ENCODE measurements at regions not wholly inside any gene's neighbourhood (a gene's known extent, or its start where the extent isn't known, plus 50 kb on each side); places are given as distances from the start of the nearest gene placed in this dataset.

GRCh38 chr7:98536803-98537202 lies 80.3 kb upstream of the NPTX2 start:
- Histone ChIP-seq H3K4me2 (ENCODE audit: low read length) (no peak overlapping the region), H3K36me3 (ENCODE audit: low read depth, low read length) (no peaks in the 10 kb centered on the region), H3K27ac (ENCODE audit: low read length) (no peak overlapping the region), H3K79me2 (ENCODE audit: low read length) (no peaks in the 10 kb centered on the region), H3K4me1 (ENCODE audit: insufficient read depth, low read length) (no peaks in the 10 kb centered on the region), H3K27me3 (ENCODE audit: low read length) (0 out of 2 replicates have a peak, but pooled peaks cover 4% of the 10 kb centered on the region), H3K9ac (ENCODE audit: low read length) (no peak overlapping the region), H3F3A (ENCODE audit: low read length, unreplicated experiment) (no peaks in the 10 kb centered on the region), H3K9me2 (replicated peaks; ENCODE audit: low read length) (no peaks in the 10 kb centered on the region), H3K9me3 (ENCODE audit: low read length) (no peaks in the 10 kb centered on the region), H3K4me3 (ENCODE audit: low read length) (no peak overlapping the region), H2AFZ (ENCODE audit: low read length) (no peak overlapping the region), H4K20me1 (ENCODE audit: low read length) (no peaks in the 10 kb centered on the region)
- no peak for TF ChIP-seq EZH2phosphoT487 (IDR thresholded peaks at IDR 0.05; ENCODE audit: borderline replicate concordance, low read length)
- TF ChIP-seq CTCF (conservative IDR thresholded peaks at IDR 0.05; ENCODE audit: low read depth, low read length): no peak
- no peak for TF ChIP-seq EZH2 (IDR thresholded peaks at IDR 0.05; ENCODE audit: low read length, unreplicated experiment)
- ATAC-seq (no peak), DNase-seq (no peak)
- CTCF ChIA-PET: no interaction called here
- intact Hi-C loops (cut with micrococcal nuclease): no loop called here
- POLR2A ChIA-PET (ENCODE audit: unreplicated experiment): no interaction called here
- BruUV-seq (replicated peaks): no TSS peak

- H3K9ac ChIP-seq (ENCODE audit: low read length): no peak overlapping the region
- no peak overlapping the region for H3K4me2 ChIP-seq (ENCODE audit: low read length)
- POLR2A ChIA-PET (ENCODE audit: unreplicated experiment): no interaction called here
- H3K9me3 ChIP-seq (ENCODE audit: low read length): no peaks in the 10 kb centered on the region
- H3K27me3 ChIP-seq (ENCODE audit: low read length): 0 out of 2 replicates have a peak, but pooled peaks cover 4% of the 10 kb centered on the region
- H3K36me3 ChIP-seq (ENCODE audit: low read depth, low read length): no peaks in the 10 kb centered on the region
- TF ChIP-seq EZH2phosphoT487 (IDR thresholded peaks at IDR 0.05; ENCODE audit: borderline replicate concordance, low read length): no peak
- no peak for TF ChIP-seq CTCF (conservative IDR thresholded peaks at IDR 0.05; ENCODE audit: low read depth, low read length)
- no peak for TF ChIP-seq EZH2 (IDR thresholded peaks at IDR 0.05; ENCODE audit: low read length, unreplicated experiment)
- H3F3A ChIP-seq (ENCODE audit: low read length, unreplicated experiment): no peaks in the 10 kb centered on the region
- no peaks in the 10 kb centered on the region for H4K20me1 ChIP-seq (ENCODE audit: low read length)
- H3K27ac ChIP-seq (ENCODE audit: low read length): no peak overlapping the region
- H3K4me3 ChIP-seq (ENCODE audit: low read length): no peak overlapping the region
- H3K79me2 ChIP-seq (ENCODE audit: low read length): no peaks in the 10 kb centered on the region
- no peak overlapping the region for H2AFZ ChIP-seq (ENCODE audit: low read length)
- intact Hi-C loops (cut with micrococcal nuclease): no loop called here
- no TSS peak for BruUV-seq (replicated peaks)
- no peak for DNase-seq
- no peaks in the 10 kb centered on the region for H3K4me1 ChIP-seq (ENCODE audit: insufficient read depth, low read length)
- H3K9me2 ChIP-seq (replicated peaks; ENCODE audit: low read length): no peaks in the 10 kb centered on the region
- no peak for ATAC-seq
- CTCF ChIA-PET: no interaction called here
These were observed 82.6 kb upstream of the NPTX2 start for GRCh38 chr7:98534493-98534892.

- intact Hi-C loops (cut with micrococcal nuclease): no loop called here
- H3K9ac ChIP-seq (ENCODE audit: low read length): no peak overlapping the region
- H3K27ac ChIP-seq (ENCODE audit: low read length): no peak overlapping the region
- no peaks in the 10 kb centered on the region for H4K20me1 ChIP-seq (ENCODE audit: low read length)
- DNase-seq: no peak
- no peak overlapping the region for H3K4me3 ChIP-seq (ENCODE audit: low read length)
- CTCF ChIA-PET: no interaction called here
- BruUV-seq (replicated peaks): no TSS peak
- no peaks in the 10 kb centered on the region for H3K36me3 ChIP-seq (ENCODE audit: low read depth, low read length)
- no peaks in the 10 kb centered on the region for H3K9me3 ChIP-seq (ENCODE audit: low read length)
- no peaks in the 10 kb centered on the region for H3K9me2 ChIP-seq (replicated peaks; ENCODE audit: low read length)
- no peak for ATAC-seq
- no peaks in the 10 kb centered on the region for H3F3A ChIP-seq (ENCODE audit: low read length, unreplicated experiment)
- TF ChIP-seq EZH2phosphoT487 (IDR thresholded peaks at IDR 0.05; ENCODE audit: borderline replicate concordance, low read length) (no peak), EZH2 (IDR thresholded peaks at IDR 0.05; ENCODE audit: low read length, unreplicated experiment) (no peak), CTCF (conservative IDR thresholded peaks at IDR 0.05; ENCODE audit: low read depth, low read length) (peak; percentile 34; the same call in 1 of the 2 replicates)
- H3K27me3 ChIP-seq (ENCODE audit: low read length): peaks cover 9% of the 10 kb centered on the region; the same call in 1 of the 2 replicates
- H3K4me2 ChIP-seq (ENCODE audit: low read length): no peak overlapping the region
- H2AFZ ChIP-seq (ENCODE audit: low read length): no peak overlapping the region
- H3K4me1 ChIP-seq (ENCODE audit: insufficient read depth, low read length): no peaks in the 10 kb centered on the region
- POLR2A ChIA-PET (ENCODE audit: unreplicated experiment): no interaction called here
- H3K79me2 ChIP-seq (ENCODE audit: low read length): no peaks in the 10 kb centered on the region
These were observed 85.4 kb upstream of the NPTX2 start for GRCh38 chr7:98531717-98532116.

Data from PC-3 (cell line).